ENCODE measurements at regions not wholly inside any gene's neighbourhood (a gene's known extent, or its start where the extent isn't known, plus 50 kb on each side); places are given as distances from the start of the nearest gene placed in this dataset.

- TF ChIP-seq GATA3 (IDR thresholded peaks at IDR 0.05; ENCODE audit: low read depth, low read length) (no peak), GATA2 (IDR thresholded peaks at IDR 0.05; ENCODE audit: low read depth, low read length) (no peak)
Measured at GRCh38 chr1:230561570-230561969, 80.7 kb upstream of the COG2 start.

Data from SH-SY5Y (cell line).